Liver (tissue), 8 donors: ENCODE measurements at regions not wholly inside any gene's neighbourhood (a gene's known extent, or its start where the extent isn't known, plus 50 kb on each side); places are given as distances from the start of the nearest gene placed in this dataset.
A peak's percentile ranks its signal among the peaks of the same experiment; 100 is the strongest.

Source experiments
- DNase-seq: peaks from one replicate; pipeline ENCODE4 v3.0.0-alpha.2; 2017; ENCODE audit warnings: low spot score
- H3K27ac ChIP-seq, 2 donors: one replicate each; pipeline ENCODE4 v1.7.0; 2013; ENCODE audit warnings: inconsistent platforms in 2 of 2, low read length in 2 of 2, control low read depth in 1 of 2, low read depth in 1 of 2, mild to moderate bottlenecking in 1 of 2
- H3K27me3 ChIP-seq, 4 donors: one replicate each; pipeline versions ENCODE4 v1.6.1 to v1.7.0; 2013; ENCODE audit warnings: low read length in 3 of 4, inconsistent platforms in 1 of 4, mild to moderate bottlenecking in 1 of 4, moderate library complexity in 1 of 4; ENCODE audit not compliant: control insufficient read depth in 4 of 4, insufficient read depth in 4 of 4
- H3K36me3 ChIP-seq, 4 donors: one replicate each; pipeline versions ENCODE4 v1.6.1 to v1.7.0; 2013; ENCODE audit warnings: low read length in 3 of 4, mild to moderate bottlenecking in 3 of 4, low read depth in 1 of 4, moderate library complexity in 1 of 4; ENCODE audit not compliant: control insufficient read depth in 4 of 4, insufficient read depth in 3 of 4
- H3K4me1 ChIP-seq, 4 donors: one replicate each; pipeline versions ENCODE4 v1.6.1 to v1.7.0; 2013; ENCODE audit warnings: low read length in 3 of 4, mild to moderate bottlenecking in 3 of 4, moderate library complexity in 1 of 4; ENCODE audit not compliant: control insufficient read depth in 4 of 4, insufficient read depth in 4 of 4
- H3K4me3 ChIP-seq, 3 donors: one replicate each; pipeline versions ENCODE4 v1.6.1 to v1.7.0; 2013; ENCODE audit warnings: low read length in 3 of 3, control low read depth in 1 of 3, low read depth in 1 of 3, mild to moderate bottlenecking in 1 of 3
- H3K9ac ChIP-seq, 2 donors: one replicate each; pipeline ENCODE4 v1.7.0; 2013; ENCODE audit warnings: low read length in 2 of 2, mild to moderate bottlenecking in 2 of 2, moderate library complexity in 2 of 2, control low read depth in 1 of 2, low read depth in 1 of 2
- H3K9me3 ChIP-seq, 4 donors: one replicate each; pipeline versions ENCODE4 v1.6.1 to v1.7.0; 2013; ENCODE audit warnings: low read length in 3 of 4; ENCODE audit not compliant: control insufficient read depth in 4 of 4
- ATF3 ChIP-seq: IDR thresholded peaks from 2 replicates; pipeline ENCODE4 v1.6.1; 2016; ENCODE audit warnings: antibody characterized with exemption
- CTCF ChIP-seq: fragments of 150-350 bp; IDR thresholded peaks from 2 replicates; pipeline ENCODE4 v1.5.1; 2017; ENCODE audit warnings: improper control_type of control experiment, low read depth, low read length; ENCODE audit not compliant: missing input control
- EGR1 ChIP-seq, 2 donors: IDR thresholded peaks; 2 replicates each; pipeline ENCODE4 v1.6.1; 2016 to 2018; ENCODE audit warnings: antibody characterized with exemption in 2 of 2, low read depth in 2 of 2
- FOXA1 ChIP-seq: IDR thresholded peaks from 2 replicates; pipeline ENCODE4 v1.6.1; 2016; ENCODE audit warnings: antibody characterized with exemption
- FOXA2 ChIP-seq: IDR thresholded peaks from 2 replicates; pipeline ENCODE4 v1.6.1; 2016; ENCODE audit warnings: antibody characterized with exemption
- GABPA ChIP-seq, 2 donors: IDR thresholded peaks in 1 of 2; conservative IDR thresholded peaks in 1 of 2; 2 replicates each; pipeline ENCODE4 v1.6.1; 2016; ENCODE audit warnings: antibody characterized with exemption in 2 of 2, mild to moderate bottlenecking in 1 of 2, moderate library complexity in 1 of 2
- HNF4G ChIP-seq: IDR thresholded peaks from 2 replicates; pipeline ENCODE4 v1.6.1; 2016; ENCODE audit warnings: antibody characterized with exemption
- RAD21 ChIP-seq, 2 donors: IDR thresholded peaks; 2 replicates each; pipeline ENCODE4 v1.6.1; 2016; ENCODE audit warnings: antibody characterized with exemption in 2 of 2, mild to moderate bottlenecking in 2 of 2
- REST ChIP-seq: IDR thresholded peaks from 2 replicates; pipeline ENCODE4 v1.6.1; 2016; ENCODE audit warnings: antibody characterized with exemption, mild to moderate bottlenecking
- RXRA ChIP-seq, 2 donors: IDR thresholded peaks; 2 replicates each; pipeline ENCODE4 v1.6.1; 2017 to 2018; ENCODE audit warnings: antibody characterized with exemption in 2 of 2, mild to moderate bottlenecking in 1 of 2
- SP1 ChIP-seq: IDR thresholded peaks from 2 replicates; pipeline ENCODE4 v1.6.1; 2018; ENCODE audit warnings: antibody characterized with exemption, mild to moderate bottlenecking
- TAF1 ChIP-seq: conservative IDR thresholded peaks from 2 replicates; pipeline ENCODE4 v1.6.1; 2016; ENCODE audit warnings: antibody characterized with exemption, mild to moderate bottlenecking
- ZBTB33 ChIP-seq: IDR thresholded peaks from 2 replicates; pipeline ENCODE4 v1.6.1; 2016; ENCODE audit warnings: antibody characterized with exemption
- WGBS: extraction: QIAGEN DNeasy Blood & Tissue Kit; methylation state at CpG from one replicate; pipeline ENCODE4 v1.1.7; 2013; 5-methylcytosine and 5-hydroxymethylcytosine counted together
- donor health status: healthy.
- donor health status: healthy.
- donor health status: healthy.
- donor health status: healthy.
- donor health status: healthy.

- TF ChIP-seq FOXA2 (no peak), SP1 (no peak), TAF1 (no peak), RAD21 (IDR thresholded peaks at IDR 0.05) (no peak)
These were observed 558.3 kb downstream of the KCNJ3 start (continued) for GRCh38 chr2:155256803-155257202.

GRCh38 chr2:155250800-155251199, 552.3 kb downstream of the KCNJ3 start:
- Histone ChIP-seq H3K4me1 (no peaks in the 10 kb centered on the region), H3K27ac (no peak overlapping the region), H3K4me3 (no peak overlapping the region), H3K27me3 (no peaks in the 10 kb centered on the region), H3K36me3 (no peaks in the 10 kb centered on the region), H3K9me3 (no peaks in the 10 kb centered on the region), H3K9ac (no peak overlapping the region)
- TF ChIP-seq GABPA (IDR thresholded peaks at IDR 0.05 in 1 of 2, conservative IDR thresholded peaks at IDR 0.05 in 1 of 2), result no peak
- TF ChIP-seq RAD21 (IDR thresholded peaks at IDR 0.05), result peak; percentile 62 to 75
- TF ChIP-seq CTCF, result peak; percentile 25
- WGBS, result 18% methylated on average over 2 of the region's 2 CpGs
- no peak for DNase-seq

- no peak for DNase-seq
- Histone ChIP-seq H3K4me1 (no peaks in the 10 kb centered on the region), H3K9me3 (no peaks in the 10 kb centered on the region), H3K27me3 (no peaks in the 10 kb centered on the region), H3K36me3 (no peaks in the 10 kb centered on the region), H3K4me3 (no peak overlapping the region), H3K9ac (no peak overlapping the region), H3K27ac (no peak overlapping the region)
- TF ChIP-seq CTCF, result no peak
- WGBS, result 75% methylated on average over 4 of the region's 4 CpGs
These were observed 541.7 kb downstream of the KCNJ3 start for GRCh38 chr2:155240176-155240575.

- no peak overlapping the region for H3K27ac ChIP-seq
- H3K36me3 ChIP-seq, result no peaks in the 10 kb centered on the region
- no peaks in the 10 kb centered on the region for H3K9me3 ChIP-seq
- no peaks in the 10 kb centered on the region for H3K4me1 ChIP-seq
- H3K9ac ChIP-seq, result no peak overlapping the region
- H3K4me3 ChIP-seq, result no peak overlapping the region
- DNase-seq, result no peak
- 79% methylated on average over 2 of the region's 2 CpGs for WGBS
- H3K27me3 ChIP-seq, result no peaks in the 10 kb centered on the region
- TF ChIP-seq FOXA1 (no peak), RAD21 (IDR thresholded peaks at IDR 0.05) (no peak), ATF3 (no peak), REST (no peak), HNF4G (no peak), RXRA (IDR thresholded peaks at IDR 0.05) (no peak), EGR1 (IDR thresholded peaks at IDR 0.05; ENCODE audit: low read depth in 2 of 2) (no peak), ZBTB33 (no peak), CTCF (no peak), TAF1 (no peak), FOXA2 (no peak), SP1 (no peak)
These were observed 537.2 kb downstream of the KCNJ3 start for GRCh38 chr2:155235710-155236109.
